Spleen (tissue), 11 donors: ENCODE measurements at regions not wholly inside any gene's neighbourhood (a gene's known extent, or its start where the extent isn't known, plus 50 kb on each side); places are given as distances from the start of the nearest gene placed in this dataset.

ENCODE experiments used
- DNase-seq: peaks from one replicate; pipeline ENCODE4 v3.0.0-alpha.2; 2020
- H3K27ac ChIP-seq, 8 donors: fragments of 200-600 bp; sonication (generic) in 7 of 8; 1 replicate in 4 of 8; 2 replicates in 4 of 8; pipeline versions ENCODE4 v1.5.0 to v1.8.0; 2016 to 2021; ENCODE audit warnings: inconsistent platforms in 4 of 8, mild to moderate bottlenecking in 4 of 8, moderate library complexity in 1 of 8
- H3K27me3 ChIP-seq, 7 donors: fragments of 200-600 bp; sonication (generic) in 6 of 7; replicated peaks in 1 of 7; 1 replicate in 4 of 7; 2 replicates in 3 of 7; pipeline versions ENCODE4 v1.5.0 to v1.8.0; 2016 to 2021; ENCODE audit warnings: inconsistent platforms in 3 of 7, mild to moderate bottlenecking in 1 of 7
- H3K36me3 ChIP-seq, 6 donors: fragments of 200-600 bp; sonication (generic) in 5 of 6; 1 replicate in 4 of 6; 2 replicates in 2 of 6; pipeline versions ENCODE4 v1.5.0 to v1.8.0; 2016 to 2021; ENCODE audit warnings: inconsistent platforms in 2 of 6
- H3K4me1 ChIP-seq, 6 donors: fragments of 200-600 bp; sonication (generic) in 5 of 6; 1 replicate in 3 of 6; 2 replicates in 3 of 6; pipeline versions ENCODE4 v1.5.0 to v1.8.0; 2016 to 2021; ENCODE audit warnings: inconsistent platforms in 3 of 6
- H3K4me3 ChIP-seq, 8 donors: fragments of 200-600 bp; sonication (generic) in 7 of 8; 1 replicate in 4 of 8; 2 replicates in 4 of 8; pipeline versions ENCODE4 v1.5.0 to v1.8.0; 2016 to 2021; ENCODE audit warnings: inconsistent platforms in 4 of 8, mild to moderate bottlenecking in 4 of 8, moderate library complexity in 2 of 8
- H3K9me3 ChIP-seq, 8 donors: fragments of 200-600 bp; sonication (generic) in 7 of 8; 1 replicate in 4 of 8; 2 replicates in 4 of 8; pipeline versions ENCODE4 v1.5.0 to v1.8.0; 2016 to 2021; ENCODE audit warnings: inconsistent platforms in 4 of 8
- POLR2A ChIP-seq, 3 donors: fragments of 450-650 bp; IDR thresholded peaks; one replicate each; pipeline ENCODE4 v1.5.1; 2017; ENCODE audit warnings: antibody characterized with exemption in 3 of 3, mild to moderate bottlenecking in 1 of 3
- POLR2AphosphoS5 ChIP-seq, 3 donors: sonication (generic); formaldehyde crosslinking; IDR thresholded peaks; one replicate each; pipeline ENCODE4 v1.5.1; 2017; ENCODE audit warnings: antibody characterized with exemption in 3 of 3
- WGBS, 5 donors: extraction: QIAGEN DNeasy Blood & Tissue Kit in 3 of 5; methylation state at CpG; one replicate each; pipeline versions ENCODE4 v1.1.5 to v1.1.7; 2013 to 2018; 5-methylcytosine and 5-hydroxymethylcytosine counted together
- intact Hi-C: fragments of 100-400 bp; cut with DNase I; formaldehyde crosslinking; loops from one replicate; pipeline ENCODE4 v1.15.0; 2023; ENCODE audit warnings: low total_unique reads
- TF ChIP-seq, protein P1 (sequence below), 11 experiments: fragments of 200-600 bp in 7 of 11; fragments of 450-650 bp in 4 of 11; sonication (generic) in 4 of 11; IDR thresholded peaks in 8 of 11; conservative IDR thresholded peaks in 3 of 11; 1 replicate in 7 of 11; 2 replicates in 4 of 11; pipeline versions ENCODE4 v1.4.0 to v1.8.0; 2016 to 2021; ENCODE audit warnings: antibody characterized with exemption in 11 of 11, inconsistent platforms in 4 of 11, mild to moderate bottlenecking in 1 of 11
- donor health status: healthy with polysubstance abuse.
- donor health status: DM: no; HTN: no; CAD: no; lungs with moderate emphysema.
- donor health status: DM: no; HTN: no; CAD: no.
- donor health status: Bipolar disorder and iron deficiency.
- donor health status: healthy.
- donor health status: DM: no; HTN: no; CAD: no.
- donor health status: DM: yes; HTN: yes; CAD: no.

DNA sequence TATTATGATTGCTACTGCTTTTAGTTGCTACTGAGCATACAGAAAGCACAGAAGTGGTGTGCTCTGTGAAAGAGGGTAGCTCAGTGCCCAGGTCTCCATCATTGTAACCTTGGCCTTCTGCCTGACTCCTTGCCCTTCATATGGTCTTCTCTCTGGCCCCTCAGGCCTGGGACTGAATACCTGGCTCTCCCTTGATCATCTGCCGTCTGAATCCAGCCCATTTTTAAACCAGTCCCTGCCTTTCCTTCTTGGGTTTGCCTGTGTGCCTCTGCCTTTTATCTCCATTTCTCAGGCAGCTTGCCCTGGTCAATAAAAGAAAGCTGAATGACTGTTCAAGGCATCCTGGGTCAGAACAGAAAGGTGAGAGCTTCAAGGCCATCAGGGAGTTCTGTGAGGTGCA is 109.1 kb upstream of the ZNF438 start:
- no peak for TF ChIP-seq POLR2AphosphoS5 (IDR thresholded peaks at IDR 0.05)
- no peak for TF ChIP-seq POLR2A (IDR thresholded peaks at IDR 0.05)
- intact Hi-C loops: no loop called here
- Histone ChIP-seq H3K9me3 (no peaks in the 10 kb centered on the region), H3K36me3 (no peaks in the 10 kb centered on the region), H3K4me3 (no peak overlapping the region), H3K27me3 (no peaks in the 10 kb centered on the region), H3K27ac (no peak overlapping the region), H3K4me1 (peaks cover 0 to 16% (median 6%) of the 10 kb centered on the region in 6 donors)
- DNase-seq: no peak
- 90 to 100% (median 96%) methylated on average over 1 of the region's 1 CpG for WGBS, 5 donors

DNA sequence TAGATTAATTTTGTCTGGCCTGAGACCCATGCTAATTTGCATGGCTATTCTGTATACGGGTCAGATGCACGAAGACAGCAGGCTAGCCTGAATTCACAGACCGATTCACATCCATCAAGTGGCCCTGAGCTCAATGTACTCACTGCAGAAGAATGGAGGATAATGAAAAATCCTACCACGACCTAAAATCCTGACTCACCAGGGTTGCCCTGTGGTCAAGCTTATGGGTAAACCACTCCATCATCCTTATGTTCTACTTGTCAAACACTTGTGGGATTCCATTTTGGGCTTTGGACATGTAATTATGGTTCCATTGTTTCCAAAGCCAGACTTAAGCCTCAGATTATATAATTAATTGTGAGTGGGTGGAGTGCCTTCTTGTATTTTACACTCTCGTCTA is 110.4 kb upstream of the ZNF438 start:
- Histone ChIP-seq H3K9me3 (no peaks in the 10 kb centered on the region), H3K4me1 (peaks cover 0 to 19% (median 10%) of the 10 kb centered on the region in 6 donors), H3K4me3 (no peak overlapping the region), H3K27ac (no peak overlapping the region), H3K36me3 (no peaks in the 10 kb centered on the region), H3K27me3 (peaks cover 0 to 12% (median 0%) of the 10 kb centered on the region in 7 donors)
- TF ChIP-seq, protein P1, sequence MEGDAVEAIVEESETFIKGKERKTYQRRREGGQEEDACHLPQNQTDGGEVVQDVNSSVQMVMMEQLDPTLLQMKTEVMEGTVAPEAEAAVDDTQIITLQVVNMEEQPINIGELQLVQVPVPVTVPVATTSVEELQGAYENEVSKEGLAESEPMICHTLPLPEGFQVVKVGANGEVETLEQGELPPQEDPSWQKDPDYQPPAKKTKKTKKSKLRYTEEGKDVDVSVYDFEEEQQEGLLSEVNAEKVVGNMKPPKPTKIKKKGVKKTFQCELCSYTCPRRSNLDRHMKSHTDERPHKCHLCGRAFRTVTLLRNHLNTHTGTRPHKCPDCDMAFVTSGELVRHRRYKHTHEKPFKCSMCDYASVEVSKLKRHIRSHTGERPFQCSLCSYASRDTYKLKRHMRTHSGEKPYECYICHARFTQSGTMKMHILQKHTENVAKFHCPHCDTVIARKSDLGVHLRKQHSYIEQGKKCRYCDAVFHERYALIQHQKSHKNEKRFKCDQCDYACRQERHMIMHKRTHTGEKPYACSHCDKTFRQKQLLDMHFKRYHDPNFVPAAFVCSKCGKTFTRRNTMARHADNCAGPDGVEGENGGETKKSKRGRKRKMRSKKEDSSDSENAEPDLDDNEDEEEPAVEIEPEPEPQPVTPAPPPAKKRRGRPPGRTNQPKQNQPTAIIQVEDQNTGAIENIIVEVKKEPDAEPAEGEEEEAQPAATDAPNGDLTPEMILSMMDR (IDR thresholded peaks at IDR 0.05 in 8 of 11, conservative IDR thresholded peaks at IDR 0.05 in 3 of 11): no peak
- no peak for TF ChIP-seq POLR2A (IDR thresholded peaks at IDR 0.05)
- intact Hi-C loops: no loop called here
- WGBS, 5 donors: 80 to 93% (median 90%) methylated on average over 5 of the region's 5 CpGs
- DNase-seq: no peak

DNA sequence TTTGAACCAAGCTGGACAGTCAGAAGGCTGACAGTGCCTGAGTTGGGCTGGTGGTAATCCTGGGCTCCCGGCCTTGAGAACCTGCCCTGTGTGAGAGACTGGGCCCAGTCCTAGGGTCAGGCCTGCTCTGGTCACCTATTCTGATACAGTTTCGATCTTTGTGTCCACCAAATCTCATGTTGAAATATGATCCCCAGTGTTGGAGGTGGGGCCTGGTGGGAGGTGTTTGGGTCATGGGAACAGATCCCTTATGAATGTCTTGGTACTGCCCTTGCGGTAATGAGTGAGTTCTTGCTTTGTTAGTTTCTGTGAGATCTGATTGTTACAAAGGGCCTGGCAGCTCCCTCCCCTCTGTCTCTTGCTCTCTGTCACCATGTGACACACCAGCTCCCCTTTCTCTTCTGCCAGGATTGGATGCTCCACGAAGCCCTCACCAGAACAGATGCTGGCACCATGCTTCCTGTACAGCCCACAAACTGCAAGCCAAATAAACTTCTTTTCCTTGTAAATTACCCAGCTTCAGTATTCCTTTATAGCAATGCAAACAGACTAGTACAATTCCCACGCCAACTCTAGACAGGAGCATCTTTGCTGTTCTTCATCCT is 111.8 kb upstream of the ZNF438 start:
- H3K4me1 ChIP-seq: peaks cover 0 to 13% (median 8%) of the 10 kb centered on the region in 6 donors
- no peak overlapping the region for H3K4me3 ChIP-seq
- H3K27me3 ChIP-seq: peaks cover 0 to 13% (median 0%) of the 10 kb centered on the region in 7 donors
- TF ChIP-seq POLR2A (IDR thresholded peaks at IDR 0.05) (no peak), POLR2AphosphoS5 (IDR thresholded peaks at IDR 0.05) (no peak)
- TF ChIP-seq, protein P1 (IDR thresholded peaks at IDR 0.05 in 8 of 11, conservative IDR thresholded peaks at IDR 0.05 in 3 of 11): no peak
- no peaks in the 10 kb centered on the region for H3K9me3 ChIP-seq
- 83 to 86% (median 84%) methylated on average over 4 to 5 of the region's 5 CpGs for WGBS, 5 donors
- DNase-seq: no peak
- intact Hi-C loops: no loop called here
- H3K36me3 ChIP-seq: no peaks in the 10 kb centered on the region
- no peak overlapping the region for H3K27ac ChIP-seq

DNA sequence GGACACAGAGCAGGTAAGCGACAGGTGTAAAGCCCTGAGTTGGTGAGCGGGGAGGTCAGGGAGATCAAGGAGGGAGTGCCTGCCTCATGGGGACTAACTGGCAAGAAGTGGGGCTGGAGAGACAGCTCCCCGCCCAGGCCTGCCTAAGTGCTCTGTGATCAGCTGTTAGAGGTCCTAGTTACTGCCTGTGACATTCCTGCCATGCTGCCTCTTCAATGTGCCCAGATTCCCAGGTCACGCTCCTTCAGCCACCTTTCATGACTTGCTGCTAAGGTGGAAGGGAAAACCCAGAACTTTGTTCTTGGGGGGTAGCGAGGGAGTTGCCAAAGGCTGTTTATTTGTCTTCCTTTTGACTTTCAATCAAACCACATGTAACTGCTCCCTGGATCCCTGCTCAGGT is 114.3 kb upstream of the ZNF438 start:
- Histone ChIP-seq H3K9me3 (no peaks in the 10 kb centered on the region), H3K27me3 (peaks cover 0 to 13% (median 0%) of the 10 kb centered on the region in 7 donors), H3K36me3 (no peaks in the 10 kb centered on the region), H3K4me1 (peaks cover 0 to 13% (median 8%) of the 10 kb centered on the region in 6 donors), H3K27ac (peak overlapping the region in 2 of 8 donors; percentile 11 to 20), H3K4me3 (no peak overlapping the region)
- intact Hi-C loops: no loop called here
- WGBS, 5 donors: 63 to 95% (median 85%) methylated on average over 5 of the region's 5 CpGs
- TF ChIP-seq POLR2AphosphoS5 (IDR thresholded peaks at IDR 0.05): no peak
- TF ChIP-seq POLR2A (IDR thresholded peaks at IDR 0.05): no peak
- TF ChIP-seq, protein P1 (IDR thresholded peaks at IDR 0.05 in 8 of 11, conservative IDR thresholded peaks at IDR 0.05 in 3 of 11): no peak
- DNase-seq: no peak
